HepG2 (cell line): ENCODE measurements at regions not wholly inside any gene's neighbourhood (a gene's known extent, or its start where the extent isn't known, plus 50 kb on each side); places are given as distances from the start of the nearest gene placed in this dataset.

Experiments used
- ATAC-seq: fragments of 200-7000 bp; cut with Tn5 transposase; 3 replicates; pipeline ENCODE4 v1.9.1; 2020; ENCODE audit warnings: mild to moderate bottlenecking, moderate library complexity
- BruUV-seq: library from RNA; stranded (reverse); fragments of 400-500 nt; replicated peaks from 2 replicates; lab custom pipeline; 2021; lab: Mats Ljungman, UMichigan
- CTCF ChIA-PET: fragments of 300-600 bp; formaldehyde crosslinking; extraction: SDS; loops from one replicate; lab custom pipeline; 2021; ENCODE audit warnings: low total read pairs, inconsistent platforms, low intra/inter-chr PET ratio; lab: Yijun Ruan, JAX
- POLR2A ChIA-PET: fragments of 350-600 bp; sonication (Branson Sonifier 250); formaldehyde crosslinking; loops from one replicate; lab custom pipeline; 2020; ENCODE audit warnings: antibody characterized with exemption, inconsistent platforms; lab: Yijun Ruan, JAX
- DNase-seq: peaks from one replicate; pipeline ENCODE4 v3.0.0-alpha.2; 2015; ENCODE audit warnings: low spot score
- FAIRE-seq: peaks from 3 replicates; lab custom pipeline; 2011; peaks lifted over from hg19 to GRCh38; lab: Jason Lieb, UNC
- H2AFZ ChIP-seq: one replicate; pipeline ENCODE4 v1.6.1; 2011; ENCODE audit warnings: low read length, inconsistent platforms
- H3K27ac ChIP-seq: fragments of 300-600 bp; 3 replicates; pipeline ENCODE4 v1.8.0; 2011; ENCODE audit warnings: mixed run types, mild to moderate bottlenecking, mixed read lengths, low read length, inconsistent platforms; ENCODE audit not compliant: insufficient read depth; ENCODE audit errors: extremely low read length
- H3K27me3 ChIP-seq, 2 experiments: fragments of 200-600 bp in 1 of 2; 2 replicates in 1 of 2; 3 replicates in 1 of 2; pipeline versions ENCODE4 v1.6.0 to v1.8.0; 2011; ENCODE audit warnings: low read length in 2 of 2, mild to moderate bottlenecking in 2 of 2, moderate library complexity in 2 of 2, inconsistent platforms in 1 of 2; ENCODE audit not compliant: insufficient read depth in 2 of 2, control insufficient read depth in 1 of 2
- H3K36me3 ChIP-seq, 2 experiments: fragments of 200-600 bp in 1 of 2; replicated peaks in 1 of 2; 2 replicates in 1 of 2; 3 replicates in 1 of 2; pipeline versions ENCODE4 v1.5.1 to v1.8.0; 2011; ENCODE audit warnings: low read length in 2 of 2, inconsistent platforms in 1 of 2; ENCODE audit not compliant: insufficient read depth in 2 of 2, control insufficient read depth in 1 of 2
- H3K4me1 ChIP-seq: 2 replicates; pipeline ENCODE4 v1.5.1; 2012; ENCODE audit warnings: low read length, inconsistent platforms; ENCODE audit not compliant: insufficient read depth
- H3K4me2 ChIP-seq: 2 replicates; pipeline ENCODE4 v1.6.0; 2011; ENCODE audit warnings: low read depth, low read length, inconsistent platforms
- H3K4me3 ChIP-seq, 3 experiments: fragments of 200-600 bp in 1 of 3; sonication (generic), shearing (Covaris generic) in 1 of 3; replicated peaks in 1 of 3; 2 replicates each; pipeline ENCODE4 v1.5.1; 2011 to 2016; ENCODE audit warnings: low read length in 3 of 3, inconsistent platforms in 2 of 3, low read depth in 2 of 3, mild to moderate bottlenecking in 2 of 3, control low read depth in 1 of 3, mixed read lengths in 1 of 3; ENCODE audit not compliant: insufficient read depth in 1 of 3
- H3K79me2 ChIP-seq: one replicate; pipeline ENCODE4 v1.6.1; 2011; ENCODE audit warnings: low read length, inconsistent platforms; ENCODE audit not compliant: insufficient read depth
- H3K9ac ChIP-seq: 2 replicates; pipeline ENCODE4 v1.6.0; 2011; ENCODE audit warnings: mild to moderate bottlenecking, low read depth, low read length, inconsistent platforms; ENCODE audit not compliant: insufficient read depth
- H3K9me3 ChIP-seq: 2 replicates; pipeline ENCODE4 v1.5.1; 2012; ENCODE audit warnings: mild to moderate bottlenecking, low read length
- H4K20me1 ChIP-seq: 2 replicates; pipeline ENCODE4 v1.6.0; 2011; ENCODE audit warnings: inconsistent platforms, mild to moderate bottlenecking, low read length, moderate library complexity; ENCODE audit not compliant: insufficient read depth
- CAMTA2 ChIP-seq: sonication (generic); formaldehyde crosslinking; IDR thresholded peaks from 2 replicates; pipeline ENCODE4 v1.4.0; 2020; ENCODE audit warnings: mild to moderate bottlenecking, missing genetic modification reagents, borderline replicate concordance
- FOSL2 ChIP-seq: sonication (generic); formaldehyde crosslinking; IDR thresholded peaks from 2 replicates; pipeline ENCODE4 v1.4.0; 2020; ENCODE audit warnings: missing genetic modification reagents
- GATAD1 ChIP-seq: IDR thresholded peaks from 2 replicates; pipeline ENCODE4 v1.6.1; 2016; ENCODE audit warnings: missing genetic modification reagents, missing compliant biosample characterization
- ISL2 ChIP-seq: sonication (generic); formaldehyde crosslinking; IDR thresholded peaks from 2 replicates; pipeline ENCODE4 v1.5.0; 2020; ENCODE audit warnings: missing genetic modification reagents
- MIER2 ChIP-seq: IDR thresholded peaks from 2 replicates; pipeline ENCODE4 v1.6.1; 2016; ENCODE audit warnings: missing biosample characterization, missing genetic modification reagents
- NKX3-1 ChIP-seq: sonication (generic); formaldehyde crosslinking; IDR thresholded peaks from 2 replicates; pipeline ENCODE4 v1.5.0; 2020; ENCODE audit warnings: missing genetic modification reagents
- RBFOX2 ChIP-seq: fragments of 200-400 bp; formaldehyde crosslinking; IDR thresholded peaks from 2 replicates; pipeline ENCODE4 v1.6.1; 2017; ENCODE audit warnings: low read depth, mild to moderate bottlenecking, low read length
- REPIN1 ChIP-seq: sonication (generic); formaldehyde crosslinking; IDR thresholded peaks from 2 replicates; pipeline ENCODE4 v1.8.0; 2022; ENCODE audit warnings: missing genetic modification reagents, low read depth, mild to moderate bottlenecking, borderline replicate concordance
- THYN1 ChIP-seq: sonication (generic); formaldehyde crosslinking; IDR thresholded peaks from 2 replicates; pipeline ENCODE4 v1.8.1; 2023; ENCODE audit warnings: low read depth, mild to moderate bottlenecking, moderate library complexity, missing genetic modification reagents, borderline replicate concordance
- YY1 ChIP-seq: IDR thresholded peaks from 2 replicates; pipeline ENCODE4 v1.6.1; 2011; ENCODE audit warnings: low read length, low read depth, moderate library complexity, mild to moderate bottlenecking; ENCODE audit not compliant: insufficient read depth, insufficient replicate concordance
- WGBS: methylation state at CpG from one replicate; pipeline ENCODE4 v1.1.6; 2017; ENCODE audit warnings: low lambda C conversion rate; 5-methylcytosine and 5-hydroxymethylcytosine counted together
- in situ Hi-C: cut with HindIII; loops from 2 replicates; pipeline ENCODE4 v1.10.0; 2017; ENCODE audit warnings: low pct_unique_long_range_greater_than_20kb; ENCODE audit not compliant: extremely low pct_ligation_motif_present
- intact Hi-C: fragments of 100-400 bp; cut with micrococcal nuclease; formaldehyde crosslinking; loops from one replicate; pipeline ENCODE4 v1.10.0; 2022; ENCODE audit not compliant: unreplicated experiment
- TF ChIP-seq, protein P1 (sequence below): sonication (generic); formaldehyde crosslinking; IDR thresholded peaks from 2 replicates; pipeline ENCODE4 v1.4.0; 2020; ENCODE audit warnings: mild to moderate bottlenecking, missing genetic modification reagents

DNA sequence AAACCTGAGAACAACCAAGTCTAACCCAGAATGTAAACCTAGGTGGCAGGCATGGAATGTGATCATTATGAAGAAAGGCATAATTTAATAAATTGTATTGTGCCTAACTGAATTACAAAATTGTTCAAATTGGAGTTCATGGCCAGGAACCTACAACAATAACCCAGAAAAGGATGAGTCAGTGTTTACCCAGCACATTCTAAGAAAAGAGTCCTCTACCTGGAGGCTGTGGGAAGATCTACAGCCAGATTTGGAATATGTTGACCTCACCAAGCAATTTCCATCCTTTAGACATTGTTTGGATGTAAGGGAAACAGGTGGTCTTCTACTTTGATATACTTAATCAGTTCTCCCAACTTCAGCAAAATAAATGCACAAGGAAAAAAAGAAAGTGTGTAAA lies 152.2 kb downstream of the TMEM161B start:
- no peaks in the 10 kb centered on the region; a peak in 1 of 5 replicates for H3K27me3 ChIP-seq
- no peak overlapping the region for H3K4me3 ChIP-seq
- H3K9ac ChIP-seq, result no peak overlapping the region
- in situ Hi-C loops, result no loop called here
- no peak overlapping the region for H2AFZ ChIP-seq
- H3K27ac ChIP-seq, result no peak overlapping the region
- TF ChIP-seq REPIN1 (no peak), CAMTA2 (CRISPR knock-in tag) (no peak), NKX3-1 (CRISPR knock-in tag) (no peak)
- TF ChIP-seq, all 625 proteins: peak for 0
- no TSS peak for BruUV-seq
- peaks cover 10% of the 10 kb centered on the region for H3K4me1 ChIP-seq
- DNase-seq (no peak), ATAC-seq (no peak), FAIRE-seq (no peak)
- ChIA-PET POLR2A (no interaction called here), CTCF (no interaction called here)
- no peaks in the 10 kb centered on the region for H3K36me3 ChIP-seq
- H3K79me2 ChIP-seq, result no peaks in the 10 kb centered on the region
- no peaks in the 10 kb centered on the region for H4K20me1 ChIP-seq
- intact Hi-C loops, result no loop called here
- H3K9me3 ChIP-seq, result no peaks in the 10 kb centered on the region
- no peak overlapping the region for H3K4me2 ChIP-seq

DNA sequence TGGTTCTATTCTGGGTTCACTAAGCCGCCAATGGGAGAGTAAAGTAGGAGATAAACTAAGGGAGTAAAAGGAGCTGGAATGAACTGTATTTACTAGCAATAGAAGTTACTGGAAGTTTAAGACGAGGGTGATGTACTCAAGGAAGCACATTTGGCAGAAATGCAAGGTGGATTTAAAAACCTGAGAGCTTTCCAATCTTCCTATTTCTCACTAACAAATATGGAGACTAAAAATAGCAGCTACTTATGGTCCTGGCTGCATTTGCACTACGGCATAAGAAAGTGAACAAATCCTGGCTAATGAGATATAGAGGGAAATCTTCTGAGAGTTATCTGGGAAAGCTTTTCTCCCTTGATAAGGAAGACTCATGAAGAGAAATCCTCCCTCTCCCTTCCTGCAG lies 153.4 kb downstream of the TMEM161B start:
- 12% methylated on average over 3 of the region's 3 CpGs for WGBS
- BruUV-seq, result no TSS peak
- Histone ChIP-seq H3K79me2 (no peaks in the 10 kb centered on the region), H3K27me3 (no peaks in the 10 kb centered on the region; a peak in 1 of 5 replicates), H3K4me3 (no peak overlapping the region), H3K9me3 (no peaks in the 10 kb centered on the region), H4K20me1 (no peaks in the 10 kb centered on the region), H3K36me3 (no peaks in the 10 kb centered on the region), H3K9ac (no peak overlapping the region), H3K27ac (no peak overlapping the region), H2AFZ (no peak overlapping the region), H3K4me1 (peaks cover 10% of the 10 kb centered on the region; the same call in 1 of the 2 replicates), H3K4me2 (no peak overlapping the region)
- in situ Hi-C loops (no loop called here), intact Hi-C loops (no loop called here)
- ATAC-seq, result no peak
- POLR2A ChIA-PET, result no interaction called here
- no peak for FAIRE-seq
- no peak for DNase-seq
- CTCF ChIA-PET, result no interaction called here
- no peak for TF ChIP-seq YY1
- no peak for TF ChIP-seq RBFOX2
- no peak for TF ChIP-seq ISL2
- no peak for TF ChIP-seq MIER2 (CRISPR knock-in tag)
- TF ChIP-seq FOSL2 (CRISPR knock-in tag), result no peak
- TF ChIP-seq, protein P1, sequence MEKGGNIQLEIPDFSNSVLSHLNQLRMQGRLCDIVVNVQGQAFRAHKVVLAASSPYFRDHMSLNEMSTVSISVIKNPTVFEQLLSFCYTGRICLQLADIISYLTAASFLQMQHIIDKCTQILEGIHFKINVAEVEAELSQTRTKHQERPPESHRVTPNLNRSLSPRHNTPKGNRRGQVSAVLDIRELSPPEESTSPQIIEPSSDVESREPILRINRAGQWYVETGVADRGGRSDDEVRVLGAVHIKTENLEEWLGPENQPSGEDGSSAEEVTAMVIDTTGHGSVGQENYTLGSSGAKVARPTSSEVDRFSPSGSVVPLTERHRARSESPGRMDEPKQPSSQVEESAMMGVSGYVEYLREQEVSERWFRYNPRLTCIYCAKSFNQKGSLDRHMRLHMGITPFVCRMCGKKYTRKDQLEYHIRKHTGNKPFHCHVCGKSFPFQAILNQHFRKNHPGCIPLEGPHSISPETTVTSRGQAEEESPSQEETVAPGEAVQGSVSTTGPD (CRISPR knock-in tag), result no peak
- no peak for TF ChIP-seq THYN1 (CRISPR knock-in tag)
- TF ChIP-seq GATAD1 (CRISPR knock-in tag), result no peak
